ENCODE measurements at regions not wholly inside any gene's neighbourhood (a gene's known extent, or its start where the extent isn't known, plus 50 kb on each side); places are given as distances from the start of the nearest gene placed in this dataset.

GRCh38 chr2:9137379-9138150 is 69.0 kb upstream of the ASAP2 start:
- no peak for DNase-seq (ENCODE audit: low read depth)

GRCh38 chr2:9135822-9136558 is 70.6 kb upstream of the ASAP2 start:
- DNase-seq (ENCODE audit: low read depth), result no peak

- no peak for DNase-seq (ENCODE audit: low read depth)
Measured at GRCh38 chr2:9127316-9127715, 79.3 kb upstream of the ASAP2 start.

GRCh38 chr2:9126540-9126939 is 80.1 kb upstream of the ASAP2 start:
- DNase-seq (ENCODE audit: low read depth), result no peak

GRCh38 chr2:9124231-9124741 is 82.3 kb upstream of the ASAP2 start:
- DNase-seq (ENCODE audit: low read depth), result no peak

GRCh38 chr2:9123069-9123468 is 83.5 kb upstream of the ASAP2 start:
- no peak for DNase-seq (ENCODE audit: low read depth)

- no peak for DNase-seq (ENCODE audit: low read depth)
Measured at GRCh38 chr2:9122367-9122766, 84.2 kb upstream of the ASAP2 start.

- no peak for DNase-seq (ENCODE audit: low read depth)
Measured at GRCh38 chr2:9118383-9118960, 88.1 kb upstream of the ASAP2 start.

- DNase-seq (ENCODE audit: low read depth), result no peak
Measured at GRCh38 chr2:9115229-9115628, 91.4 kb upstream of the ASAP2 start.

GRCh38 chr2:9114458-9114857 is 92.2 kb upstream of the ASAP2 start:
- no peak for DNase-seq (ENCODE audit: low read depth)

- DNase-seq (ENCODE audit: low read depth), result no peak
Measured at GRCh38 chr2:9113916-9114315, 92.7 kb upstream of the ASAP2 start.

- no peak for DNase-seq (ENCODE audit: low read depth)
Measured at GRCh38 chr2:9113262-9113661, 93.3 kb upstream of the ASAP2 start.

GRCh38 chr2:9112079-9112721 is 94.4 kb upstream of the ASAP2 start:
- DNase-seq (ENCODE audit: low read depth), result no peak

GRCh38 chr2:9110893-9111569 is 95.6 kb upstream of the ASAP2 start:
- DNase-seq (ENCODE audit: low read depth), result no peak

- DNase-seq (ENCODE audit: low read depth), result no peak
Measured at GRCh38 chr2:9110346-9110884, 96.2 kb upstream of the ASAP2 start.

GRCh38 chr2:9109871-9110270 is 96.7 kb upstream of the ASAP2 start:
- no peak for DNase-seq (ENCODE audit: low read depth)

GRCh38 chr2:9108210-9108967 is 98.2 kb upstream of the ASAP2 start:
- no peak for DNase-seq (ENCODE audit: low read depth)

- DNase-seq (ENCODE audit: low read depth), result no peak
Measured at GRCh38 chr2:9107168-9108025, 99.2 kb upstream of the ASAP2 start.

GRCh38 chr2:9106338-9107167 is 100.1 kb upstream of the ASAP2 start:
- no peak for DNase-seq (ENCODE audit: low read depth)
